Fibroblast of mammary gland (primary cell): ENCODE measurements at regions not wholly inside any gene's neighbourhood (a gene's known extent, or its start where the extent isn't known, plus 50 kb on each side); places are given as distances from the start of the nearest gene placed in this dataset.

Experiments
- DNase-seq: peaks from one replicate; pipeline ENCODE4 v3.0.0-alpha.2; 2010; ENCODE audit warnings: low read depth
- H3K4me3 ChIP-seq: 2 replicates; pipeline ENCODE4 v1.5.1; 2011; ENCODE audit warnings: low read depth, mild to moderate bottlenecking, low read length, moderate library complexity; ENCODE audit not compliant: control insufficient read depth
- CTCF ChIP-seq: conservative IDR thresholded peaks from 2 replicates; pipeline ENCODE4 v1.5.1; 2011; ENCODE audit warnings: low read depth, low read length, inconsistent platforms; ENCODE audit not compliant: control insufficient read depth, insufficient read depth

DNA sequence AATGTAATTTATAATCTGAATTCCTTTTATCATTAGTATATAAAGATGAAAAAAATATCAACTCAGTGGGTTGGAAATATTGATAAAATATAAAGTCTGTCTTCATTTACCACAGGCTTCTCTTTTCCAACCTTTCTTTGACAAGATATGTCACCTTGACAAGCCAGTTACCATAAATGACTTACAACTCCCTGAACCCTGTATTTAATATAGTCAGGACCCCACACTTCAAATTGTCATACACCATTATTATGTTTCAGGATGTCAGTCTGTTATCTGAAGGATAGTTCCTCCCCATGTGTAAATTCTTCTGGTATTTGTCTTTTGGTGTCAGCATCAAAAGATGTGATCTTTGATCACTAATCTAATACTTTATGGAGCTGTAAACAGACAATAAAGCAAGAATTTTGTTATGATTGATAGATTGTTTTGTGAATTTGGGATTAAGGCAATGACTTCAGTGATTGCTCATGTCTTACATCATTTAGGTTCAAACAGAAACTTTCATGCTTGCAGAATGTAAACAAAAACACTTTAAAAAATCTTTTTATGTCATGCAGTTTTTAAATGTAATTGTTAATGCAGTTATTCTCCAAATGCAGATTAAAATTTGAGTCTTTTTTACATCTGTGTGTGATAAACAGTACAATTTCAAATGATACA is 503.5 kb upstream of the BCHE start:
- no peak for TF ChIP-seq CTCF
- DNase-seq = no peak
- no peak overlapping the region for H3K4me3 ChIP-seq

DNA sequence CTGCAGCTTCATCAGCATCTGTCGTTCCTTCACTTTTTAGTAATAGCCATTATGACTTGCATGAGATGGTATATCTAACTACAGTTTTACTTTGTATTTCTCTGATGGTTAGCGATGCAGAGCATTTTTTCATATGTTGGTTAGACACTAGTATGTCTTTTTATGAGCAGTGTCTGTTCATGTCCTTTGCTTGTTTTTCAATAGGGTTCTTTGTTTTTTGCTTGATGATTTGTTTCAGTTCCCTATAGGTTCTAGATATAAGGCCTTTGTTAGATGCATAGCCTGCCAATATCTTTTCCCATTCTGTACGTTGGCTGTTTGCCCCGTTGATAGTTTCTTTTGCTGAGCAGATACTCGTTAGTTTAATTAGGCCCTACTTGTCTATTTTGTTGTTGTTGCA is 487.2 kb upstream of the BCHE start:
- no peak for DNase-seq
- H3K4me3 ChIP-seq = no peak overlapping the region
- TF ChIP-seq CTCF = no peak

- no peak for TF ChIP-seq CTCF
- no peak for DNase-seq
- no peak overlapping the region for H3K4me3 ChIP-seq
These were observed 485.2 kb upstream of the BCHE start for GRCh38 chr3:166322391-166322790.

- DNase-seq = no peak
- TF ChIP-seq CTCF = no peak
- H3K4me3 ChIP-seq = no peak overlapping the region
These were observed 470.6 kb upstream of the BCHE start for GRCh38 chr3:166307756-166308350.

- TF ChIP-seq CTCF = no peak
- H3K4me3 ChIP-seq = no peak overlapping the region
- no peak for DNase-seq
These were observed 467.4 kb upstream of the BCHE start for GRCh38 chr3:166304584-166304983.

DNA sequence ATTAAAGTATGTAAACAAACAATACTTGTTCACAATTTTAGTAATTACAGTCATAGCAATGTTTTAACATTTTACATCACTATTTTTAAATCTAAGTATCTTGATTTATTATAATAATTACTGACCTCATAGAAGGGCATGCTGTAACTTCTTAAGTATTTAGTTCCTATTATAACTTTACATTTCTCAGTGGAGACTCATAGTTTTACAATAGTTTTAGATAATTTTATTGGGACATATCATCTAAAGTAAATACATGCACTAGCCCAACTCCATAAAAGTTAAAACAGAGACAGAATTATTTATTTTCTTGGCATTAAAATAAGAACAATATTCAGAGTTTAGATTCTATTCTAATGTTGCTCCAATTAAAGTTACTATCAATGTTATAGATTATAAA is 466.5 kb upstream of the BCHE start:
- no peak for TF ChIP-seq CTCF
- H3K4me3 ChIP-seq = no peak overlapping the region
- no peak for DNase-seq
